Upper lobe of left lung (tissue), 4 donors: ENCODE measurements at regions not wholly inside any gene's neighbourhood (a gene's known extent, or its start where the extent isn't known, plus 50 kb on each side); places are given as distances from the start of the nearest gene placed in this dataset.

Source experiments
- EP300 ChIP-seq, 4 donors: sonication (generic); formaldehyde crosslinking; IDR thresholded peaks; one replicate each; pipeline ENCODE4 v1.5.1; 2017; ENCODE audit warnings: antibody characterized with exemption in 4 of 4, control low read depth in 2 of 4
- POLR2A ChIP-seq, 4 donors: fragments of 450-650 bp; IDR thresholded peaks; one replicate each; pipeline ENCODE4 v1.5.1; 2016 to 2017; ENCODE audit warnings: antibody characterized with exemption in 4 of 4, mild to moderate bottlenecking in 2 of 4
- POLR2AphosphoS5 ChIP-seq, 2 donors: sonication (generic); formaldehyde crosslinking; IDR thresholded peaks; one replicate each; pipeline ENCODE4 v1.5.1; 2017; ENCODE audit warnings: antibody characterized with exemption in 2 of 2
- TF ChIP-seq, protein P1 (sequence below), 6 experiments: fragments of 450-650 bp in 4 of 6; fragments of 200-600 bp in 2 of 6; sonication (generic) in 2 of 6; IDR thresholded peaks; one replicate each; pipeline ENCODE4 v1.5.1; 2016 to 2019; ENCODE audit warnings: antibody characterized with exemption in 6 of 6

DNA sequence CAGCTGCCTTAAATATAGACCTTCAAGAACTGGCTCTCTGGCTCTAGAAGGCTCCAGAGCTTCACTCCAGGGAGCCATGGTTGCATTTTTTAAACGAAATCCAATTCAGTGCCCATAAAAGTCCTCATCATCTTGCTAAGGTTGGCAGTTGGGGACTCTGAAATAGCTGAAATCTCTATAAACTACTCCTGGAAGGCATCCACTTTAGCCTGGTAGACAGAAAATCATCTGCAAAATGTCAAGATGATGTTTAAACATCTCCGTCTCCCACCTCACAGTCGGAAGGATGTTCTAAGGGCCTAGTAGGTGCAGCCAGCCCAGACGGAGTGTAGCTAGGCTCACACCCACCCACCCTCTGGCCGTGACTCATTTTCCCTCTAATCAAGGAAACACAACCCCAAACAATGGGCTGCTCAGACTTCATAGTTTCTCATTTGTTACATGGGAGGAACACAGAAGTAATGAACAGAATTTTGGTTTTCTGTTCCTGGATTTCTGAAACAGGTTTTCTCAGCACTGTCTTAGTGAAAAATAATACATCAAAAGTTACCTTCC is 235.4 kb upstream of the KAZN start:
- TF ChIP-seq, protein P1, sequence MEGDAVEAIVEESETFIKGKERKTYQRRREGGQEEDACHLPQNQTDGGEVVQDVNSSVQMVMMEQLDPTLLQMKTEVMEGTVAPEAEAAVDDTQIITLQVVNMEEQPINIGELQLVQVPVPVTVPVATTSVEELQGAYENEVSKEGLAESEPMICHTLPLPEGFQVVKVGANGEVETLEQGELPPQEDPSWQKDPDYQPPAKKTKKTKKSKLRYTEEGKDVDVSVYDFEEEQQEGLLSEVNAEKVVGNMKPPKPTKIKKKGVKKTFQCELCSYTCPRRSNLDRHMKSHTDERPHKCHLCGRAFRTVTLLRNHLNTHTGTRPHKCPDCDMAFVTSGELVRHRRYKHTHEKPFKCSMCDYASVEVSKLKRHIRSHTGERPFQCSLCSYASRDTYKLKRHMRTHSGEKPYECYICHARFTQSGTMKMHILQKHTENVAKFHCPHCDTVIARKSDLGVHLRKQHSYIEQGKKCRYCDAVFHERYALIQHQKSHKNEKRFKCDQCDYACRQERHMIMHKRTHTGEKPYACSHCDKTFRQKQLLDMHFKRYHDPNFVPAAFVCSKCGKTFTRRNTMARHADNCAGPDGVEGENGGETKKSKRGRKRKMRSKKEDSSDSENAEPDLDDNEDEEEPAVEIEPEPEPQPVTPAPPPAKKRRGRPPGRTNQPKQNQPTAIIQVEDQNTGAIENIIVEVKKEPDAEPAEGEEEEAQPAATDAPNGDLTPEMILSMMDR (IDR thresholded peaks at IDR 0.05) = no peak
- TF ChIP-seq POLR2A (IDR thresholded peaks at IDR 0.05) (no peak), EP300 (IDR thresholded peaks at IDR 0.05) (no peak), POLR2AphosphoS5 (IDR thresholded peaks at IDR 0.05) (no peak)
